PC-9 (cell line): ENCODE measurements at regions not wholly inside any gene's neighbourhood (a gene's known extent, or its start where the extent isn't known, plus 50 kb on each side); places are given as distances from the start of the nearest gene placed in this dataset.

Experiments used
- BruUV-seq: library from RNA; stranded (reverse); fragments of 400-500 nt; replicated peaks from 2 replicates; lab custom pipeline; 2021; lab: Mats Ljungman, UMichigan
- CTCF ChIA-PET: fragments of 300-600 bp; sonication (Branson Sonifier 250); formaldehyde crosslinking; loops from one replicate; lab custom pipeline; 2022; ENCODE audit warnings: antibody characterized with exemption; lab: Charles Lee
- POLR2A ChIA-PET: fragments of 300-600 bp; sonication (Branson Sonifier 250); formaldehyde crosslinking; loops from one replicate; lab custom pipeline; 2022; ENCODE audit warnings: antibody characterized with exemption; ENCODE audit not compliant: unreplicated experiment; lab: Charles Lee
- DNase-seq, 2 experiments: peaks; one replicate each; pipeline versions ENCODE4 v3.0.0 to v3.0.0-alpha.2; 2015 to 2022; ENCODE audit warnings: mixed read lengths in 1 of 2
- H2AFZ ChIP-seq: fragments of 200-600 bp; sonication (generic); 2 replicates; pipeline ENCODE4 v1.8.1; 2017; ENCODE audit warnings: antibody characterized with exemption
- H3F3A ChIP-seq: fragments of 200-600 bp; sonication (generic); 2 replicates; pipeline ENCODE4 v1.8.1; 2017; ENCODE audit warnings: antibody characterized with exemption, mild to moderate bottlenecking, low read depth; ENCODE audit not compliant: insufficient read depth
- H3K27ac ChIP-seq: fragments of 200-600 bp; sonication (generic); 2 replicates; pipeline ENCODE4 v1.6.1; 2016; ENCODE audit warnings: mixed run types
- H3K27me3 ChIP-seq: fragments of 200-600 bp; sonication (generic); 2 replicates; pipeline ENCODE4 v1.6.1; 2016; ENCODE audit warnings: low read depth, mixed run types; ENCODE audit not compliant: insufficient read depth
- H3K36me3 ChIP-seq: fragments of 200-600 bp; sonication (generic); 2 replicates; pipeline ENCODE4 v1.6.1; 2016; ENCODE audit warnings: low read depth, mixed run types
- H3K4me1 ChIP-seq: fragments of 200-600 bp; sonication (generic); replicated peaks from 2 replicates; pipeline ENCODE4 v1.6.1; 2016; ENCODE audit warnings: mixed run types; ENCODE audit not compliant: insufficient read depth
- H3K4me2 ChIP-seq: fragments of 200-600 bp; sonication (generic); 2 replicates; pipeline ENCODE4 v1.6.1; 2017; ENCODE audit warnings: mixed run types
- H3K4me3 ChIP-seq: fragments of 200-600 bp; sonication (generic); 2 replicates; pipeline ENCODE4 v1.6.1; 2016; ENCODE audit warnings: mixed run types
- H3K79me2 ChIP-seq: fragments of 200-600 bp; sonication (generic); 2 replicates; pipeline ENCODE4 v1.6.1; 2017; ENCODE audit warnings: low read depth, mixed run types
- H3K9me2 ChIP-seq: fragments of 200-600 bp; sonication (generic); 2 replicates; pipeline ENCODE4 v1.8.1; 2017; ENCODE audit warnings: mild to moderate bottlenecking; ENCODE audit not compliant: insufficient read depth
- H3K9me3 ChIP-seq: fragments of 200-600 bp; sonication (generic); 2 replicates; pipeline ENCODE4 v1.8.1; 2016; ENCODE audit warnings: low read depth; ENCODE audit not compliant: insufficient read depth
- H4K20me1 ChIP-seq: fragments of 200-600 bp; sonication (generic); 2 replicates; pipeline ENCODE4 v1.8.1; 2017; ENCODE audit not compliant: insufficient read depth
- EZH2 ChIP-seq: fragments of 200-600 bp; sonication (generic); IDR thresholded peaks from 2 replicates; pipeline ENCODE4 v1.8.0; 2017; ENCODE audit warnings: antibody characterized with exemption, low read depth
- intact Hi-C: fragments of 100-400 bp; cut with micrococcal nuclease; formaldehyde crosslinking; loops from one replicate; pipeline ENCODE4 v1.10.0; 2022; ENCODE audit not compliant: unreplicated experiment
- TF ChIP-seq, protein P1 (sequence below): fragments of 200-600 bp; sonication (generic); conservative IDR thresholded peaks from 2 replicates; pipeline ENCODE4 v1.6.1; 2017; ENCODE audit warnings: mixed run types, antibody characterized with exemption, mild to moderate bottlenecking, moderate library complexity

GRCh38 chr5:92421942-92422341, 1038.8 kb upstream of the ARRDC3 start:
- H2AFZ ChIP-seq: no peak overlapping the region
- ChIA-PET POLR2A (no interaction called here), CTCF (no interaction called here)
- no peak overlapping the region for H3K4me2 ChIP-seq
- peaks cover 24% of the 10 kb centered on the region for H3K9me3 ChIP-seq
- H3K36me3 ChIP-seq: no peaks in the 10 kb centered on the region
- no peaks in the 10 kb centered on the region for H3K4me1 ChIP-seq
- H3K9me2 ChIP-seq: no peaks in the 10 kb centered on the region
- H3F3A ChIP-seq: no peaks in the 10 kb centered on the region
- no peak for DNase-seq
- no peaks in the 10 kb centered on the region for H3K27me3 ChIP-seq
- intact Hi-C loops: no loop called here
- H4K20me1 ChIP-seq: no peaks in the 10 kb centered on the region
- BruUV-seq: no TSS peak
- TF ChIP-seq, protein P1, sequence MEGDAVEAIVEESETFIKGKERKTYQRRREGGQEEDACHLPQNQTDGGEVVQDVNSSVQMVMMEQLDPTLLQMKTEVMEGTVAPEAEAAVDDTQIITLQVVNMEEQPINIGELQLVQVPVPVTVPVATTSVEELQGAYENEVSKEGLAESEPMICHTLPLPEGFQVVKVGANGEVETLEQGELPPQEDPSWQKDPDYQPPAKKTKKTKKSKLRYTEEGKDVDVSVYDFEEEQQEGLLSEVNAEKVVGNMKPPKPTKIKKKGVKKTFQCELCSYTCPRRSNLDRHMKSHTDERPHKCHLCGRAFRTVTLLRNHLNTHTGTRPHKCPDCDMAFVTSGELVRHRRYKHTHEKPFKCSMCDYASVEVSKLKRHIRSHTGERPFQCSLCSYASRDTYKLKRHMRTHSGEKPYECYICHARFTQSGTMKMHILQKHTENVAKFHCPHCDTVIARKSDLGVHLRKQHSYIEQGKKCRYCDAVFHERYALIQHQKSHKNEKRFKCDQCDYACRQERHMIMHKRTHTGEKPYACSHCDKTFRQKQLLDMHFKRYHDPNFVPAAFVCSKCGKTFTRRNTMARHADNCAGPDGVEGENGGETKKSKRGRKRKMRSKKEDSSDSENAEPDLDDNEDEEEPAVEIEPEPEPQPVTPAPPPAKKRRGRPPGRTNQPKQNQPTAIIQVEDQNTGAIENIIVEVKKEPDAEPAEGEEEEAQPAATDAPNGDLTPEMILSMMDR: no peak
- no peak for TF ChIP-seq EZH2
- H3K27ac ChIP-seq: no peak overlapping the region
- no peaks in the 10 kb centered on the region for H3K79me2 ChIP-seq
- H3K4me3 ChIP-seq: no peak overlapping the region

GRCh38 chr5:92421196-92421595, 1038.1 kb upstream of the ARRDC3 start:
- H2AFZ ChIP-seq: no peak overlapping the region
- no peaks in the 10 kb centered on the region for H3K9me2 ChIP-seq
- ChIA-PET POLR2A (no interaction called here), CTCF (no interaction called here)
- no peaks in the 10 kb centered on the region for H4K20me1 ChIP-seq
- no peak overlapping the region for H3K27ac ChIP-seq
- no peaks in the 10 kb centered on the region for H3K4me1 ChIP-seq
- peaks cover 24% of the 10 kb centered on the region for H3K9me3 ChIP-seq
- intact Hi-C loops: no loop called here
- no peak for DNase-seq
- H3K4me3 ChIP-seq: no peak overlapping the region
- no peaks in the 10 kb centered on the region for H3F3A ChIP-seq
- H3K36me3 ChIP-seq: no peaks in the 10 kb centered on the region
- no peak overlapping the region for H3K4me2 ChIP-seq
- no peaks in the 10 kb centered on the region for H3K27me3 ChIP-seq
- no peak for TF ChIP-seq EZH2
- TF ChIP-seq, protein P1: no peak
- H3K79me2 ChIP-seq: no peaks in the 10 kb centered on the region
- no TSS peak for BruUV-seq

- CTCF ChIA-PET: no interaction called here
- H3K27me3 ChIP-seq: no peaks in the 10 kb centered on the region
- BruUV-seq: no TSS peak
- no peaks in the 10 kb centered on the region for H3K79me2 ChIP-seq
- H3K36me3 ChIP-seq: no peaks in the 10 kb centered on the region
- DNase-seq: no peak
- H3F3A ChIP-seq: no peaks in the 10 kb centered on the region
- H3K9me2 ChIP-seq: no peaks in the 10 kb centered on the region
- no peaks in the 10 kb centered on the region for H4K20me1 ChIP-seq
- TF ChIP-seq EZH2: no peak
- intact Hi-C loops: no loop called here
- no peak overlapping the region for H3K4me2 ChIP-seq
- no peak overlapping the region for H3K4me3 ChIP-seq
- peaks cover 24% of the 10 kb centered on the region for H3K9me3 ChIP-seq
- no peaks in the 10 kb centered on the region for H3K4me1 ChIP-seq
- H3K27ac ChIP-seq: no peak overlapping the region
- no peak overlapping the region for H2AFZ ChIP-seq
- POLR2A ChIA-PET: no interaction called here
Observed at GRCh38 chr5:92419261-92419660, 1036.1 kb upstream of the ARRDC3 start.

DNA sequence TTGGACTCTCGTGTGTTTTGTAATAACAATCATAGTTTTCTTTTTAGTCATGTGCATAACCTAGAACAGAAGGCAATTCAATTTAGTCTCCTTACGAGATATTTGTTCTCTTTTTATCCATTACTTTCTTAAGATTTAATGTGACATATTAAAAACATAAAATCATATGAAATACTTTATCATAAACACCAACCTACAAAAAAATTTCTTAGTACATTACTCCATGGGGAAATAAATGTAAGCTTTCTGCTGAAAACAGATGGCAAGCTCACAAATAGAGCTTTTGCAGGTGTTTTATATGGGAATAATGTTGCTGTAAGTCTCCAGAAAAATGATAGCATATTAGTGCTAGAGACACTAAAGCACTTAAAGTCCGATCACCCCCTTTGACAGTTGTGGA, 1035.2 kb upstream of the ARRDC3 start:
- intact Hi-C loops: no loop called here
- no peaks in the 10 kb centered on the region for H4K20me1 ChIP-seq

More for the DNA sequence above, 1035.2 kb upstream of the ARRDC3 start:
- Histone ChIP-seq H3K9me2 (no peaks in the 10 kb centered on the region), H3K4me3 (no peak overlapping the region), H3K27me3 (no peaks in the 10 kb centered on the region), H3K4me2 (no peak overlapping the region), H3F3A (no peaks in the 10 kb centered on the region), H3K4me1 (no peaks in the 10 kb centered on the region), H3K36me3 (no peaks in the 10 kb centered on the region), H3K79me2 (no peaks in the 10 kb centered on the region), H3K27ac (no peak overlapping the region), H3K9me3 (peaks cover 24% of the 10 kb centered on the region), H2AFZ (no peak overlapping the region)
- no TSS peak for BruUV-seq
- CTCF ChIA-PET: no interaction called here
- DNase-seq: no peak
- no peak for TF ChIP-seq EZH2
- TF ChIP-seq, protein P1: no peak
- POLR2A ChIA-PET: no interaction called here
